GM12891 (cell line): ENCODE measurements at regions not wholly inside any gene's neighbourhood (a gene's known extent, or its start where the extent isn't known, plus 50 kb on each side); places are given as distances from the start of the nearest gene placed in this dataset.

Source experiments
- POLR2AphosphoS5 ChIP-seq: IDR thresholded peaks from 2 replicates; pipeline ENCODE4 v1.6.1; 2011; ENCODE audit warnings: low read depth, low read length, control low read depth
- POU2F2 ChIP-seq: IDR thresholded peaks from 2 replicates; pipeline ENCODE4 v1.6.1; 2011; ENCODE audit warnings: low read depth, mild to moderate bottlenecking, control low read depth, low read length, moderate library complexity

GRCh38 chr3:20462723-20463122 lies 276.7 kb upstream of the SGO1 start:
- TF ChIP-seq POU2F2, result no peak
- TF ChIP-seq POLR2AphosphoS5, result no peak
